Mesenchymal stem cell (in vitro differentiated cells and primary cell): ENCODE measurements at regions not wholly inside any gene's neighbourhood (a gene's known extent, or its start where the extent isn't known, plus 50 kb on each side); places are given as distances from the start of the nearest gene placed in this dataset.

Source experiments
- DNase-seq: peaks from one replicate; pipeline ENCODE4 v3.0.0-alpha.2; 2013
- H2AFZ ChIP-seq: one replicate; pipeline ENCODE4 v1.6.1; 2013; ENCODE audit warnings: low read depth, mild to moderate bottlenecking, control low read depth, inconsistent platforms, low read length, moderate library complexity
- H2AK5ac ChIP-seq: 2 replicates; pipeline ENCODE4 v1.6.1; 2013; ENCODE audit warnings: low read length, moderate library complexity, mild to moderate bottlenecking, inconsistent platforms; ENCODE audit not compliant: severe bottlenecking
- H2BK120ac ChIP-seq: one replicate; pipeline ENCODE4 v1.6.1; 2013; ENCODE audit warnings: low read depth, mild to moderate bottlenecking, inconsistent platforms, low read length, moderate library complexity
- H2BK12ac ChIP-seq, 2 experiments: one replicate each; pipeline ENCODE4 v1.6.1; 2013; ENCODE audit warnings: inconsistent platforms in 2 of 2, low read length in 2 of 2, mild to moderate bottlenecking in 2 of 2, moderate library complexity in 2 of 2, control low read depth in 1 of 2
- H2BK15ac ChIP-seq: one replicate; pipeline ENCODE4 v1.6.1; 2013; ENCODE audit warnings: mild to moderate bottlenecking, low read depth, inconsistent platforms; ENCODE audit not compliant: poor library complexity, severe bottlenecking
- H2BK5ac ChIP-seq: 2 replicates; pipeline ENCODE4 v1.6.1; 2013; ENCODE audit warnings: low read depth, mild to moderate bottlenecking, low read length, control low read depth, inconsistent platforms; ENCODE audit not compliant: poor library complexity, severe bottlenecking
- H3K14ac ChIP-seq, 2 experiments: one replicate each; pipeline ENCODE4 v1.6.1; 2013; ENCODE audit warnings: inconsistent platforms in 2 of 2, low read length in 2 of 2, control low read depth in 1 of 2, mild to moderate bottlenecking in 1 of 2, moderate library complexity in 1 of 2
- H3K18ac ChIP-seq, 2 experiments: one replicate each; pipeline ENCODE4 v1.6.1; 2013; ENCODE audit warnings: inconsistent platforms in 2 of 2, low read length in 2 of 2, control low read depth in 1 of 2, low read depth in 1 of 2, mild to moderate bottlenecking in 1 of 2
- H3K23ac ChIP-seq, 2 experiments: one replicate each; pipeline ENCODE4 v1.6.1; 2013; ENCODE audit warnings: inconsistent platforms in 2 of 2, low read length in 2 of 2, mild to moderate bottlenecking in 2 of 2, moderate library complexity in 2 of 2, control low read depth in 1 of 2
- H3K27ac ChIP-seq: 2 replicates; pipeline ENCODE4 v1.5.1; 2013; ENCODE audit warnings: mild to moderate bottlenecking, moderate library complexity, low read length, control low read depth, inconsistent platforms; ENCODE audit not compliant: poor library complexity, severe bottlenecking
- H3K27me3 ChIP-seq, 2 experiments: 2 replicates each; pipeline versions ENCODE4 v1.6.1 to v1.7.0; 2013; ENCODE audit warnings: low read length in 2 of 2, mild to moderate bottlenecking in 2 of 2, moderate library complexity in 2 of 2, control low read depth in 1 of 2, inconsistent platforms in 1 of 2; ENCODE audit not compliant: control insufficient read depth in 1 of 2, insufficient read depth in 1 of 2
- H3K36me3 ChIP-seq, 2 experiments: 2 replicates each; pipeline versions ENCODE4 v1.6.1 to v1.7.0; 2013; ENCODE audit warnings: low read length in 2 of 2, control low read depth in 1 of 2, inconsistent platforms in 1 of 2, low read depth in 1 of 2, mild to moderate bottlenecking in 1 of 2; ENCODE audit not compliant: insufficient read depth in 2 of 2, control insufficient read depth in 1 of 2
- H3K4ac ChIP-seq, 2 experiments: one replicate each; pipeline ENCODE4 v1.6.1; 2013; ENCODE audit warnings: inconsistent platforms in 2 of 2, low read length in 2 of 2, mild to moderate bottlenecking in 2 of 2, moderate library complexity in 2 of 2, control low read depth in 1 of 2, low read depth in 1 of 2
- H3K4me1 ChIP-seq: 2 replicates; pipeline ENCODE4 v1.6.1; 2013; ENCODE audit warnings: low read depth, low read length, control low read depth; ENCODE audit not compliant: control insufficient read depth, insufficient read depth
- H3K4me2 ChIP-seq: 2 replicates; pipeline ENCODE4 v1.6.1; 2013; ENCODE audit warnings: low read length, mild to moderate bottlenecking, inconsistent platforms; ENCODE audit not compliant: poor library complexity, severe bottlenecking
- H3K4me3 ChIP-seq, 2 experiments: 2 replicates each; pipeline versions ENCODE4 v1.5.1 to v1.7.0; 2013; ENCODE audit warnings: low read length in 2 of 2, mild to moderate bottlenecking in 2 of 2, control low read depth in 1 of 2, low read depth in 1 of 2; ENCODE audit not compliant: insufficient read depth in 1 of 2
- H3K79me1 ChIP-seq: replicated peaks from 2 replicates; pipeline ENCODE4 v1.6.1; 2013; ENCODE audit warnings: mild to moderate bottlenecking, control low read depth, low read length, inconsistent platforms; ENCODE audit not compliant: poor library complexity, severe bottlenecking
- H3K9ac ChIP-seq: 2 replicates; pipeline ENCODE4 v1.7.0; 2013; ENCODE audit warnings: mild to moderate bottlenecking, low read length, moderate library complexity
- H3K9me3 ChIP-seq: 2 replicates; pipeline ENCODE4 v1.7.0; 2013; ENCODE audit warnings: mild to moderate bottlenecking, low read length; ENCODE audit not compliant: control insufficient read depth
- H4K8ac ChIP-seq: one replicate; pipeline ENCODE4 v1.6.1; 2013; ENCODE audit warnings: inconsistent platforms, mild to moderate bottlenecking, low read length, moderate library complexity
- H4K91ac ChIP-seq: one replicate; pipeline ENCODE4 v1.6.1; 2013; ENCODE audit warnings: mild to moderate bottlenecking, low read length, inconsistent platforms
- WGBS: methylation state at CpG from one replicate; pipeline ENCODE4 v1.1.7; 2013; ENCODE audit warnings: mixed read lengths; 5-methylcytosine and 5-hydroxymethylcytosine counted together

DNA sequence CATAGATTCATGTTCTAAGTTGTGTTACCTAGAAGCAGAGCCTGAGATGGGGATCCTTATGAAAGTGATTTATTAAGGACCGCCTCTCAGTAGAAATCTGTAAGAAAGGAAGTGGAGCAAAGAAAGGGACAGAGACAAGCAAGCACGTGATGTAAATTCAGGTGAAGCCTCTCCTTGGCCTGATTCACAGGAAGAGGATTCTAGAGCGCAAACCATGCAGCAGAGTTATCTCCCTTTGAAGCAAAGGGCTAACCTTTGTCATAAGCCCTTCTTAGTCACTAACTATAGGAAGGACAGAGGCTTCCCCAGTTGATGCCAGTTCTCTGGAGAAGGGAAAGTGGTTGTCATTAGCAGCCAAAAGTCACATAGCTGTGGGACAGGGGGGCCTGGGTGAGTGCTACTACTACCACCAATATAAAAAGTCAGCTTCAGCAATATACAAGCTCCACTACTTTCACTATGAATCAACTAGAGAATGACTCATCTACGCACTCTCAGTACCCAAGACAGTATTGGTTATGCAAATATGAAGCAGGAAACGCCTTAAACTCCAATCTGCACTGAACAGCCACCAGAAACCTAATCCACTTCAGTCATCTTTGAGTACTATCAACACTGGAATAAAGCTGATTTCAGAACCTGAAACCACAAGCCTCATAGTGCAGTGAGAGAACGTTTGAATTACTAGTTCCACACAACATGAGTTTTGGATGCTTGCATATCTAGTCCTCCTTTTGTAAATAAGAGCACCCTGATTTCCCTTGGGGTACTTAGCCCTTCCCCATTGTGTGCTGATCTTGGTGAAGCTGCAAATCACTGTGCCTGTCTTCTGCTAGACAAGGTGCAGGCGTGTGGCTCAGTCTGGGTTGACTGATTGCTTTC, 162.7 kb downstream of the ZNF608 start:
- Histone ChIP-seq H3K27ac (no peak overlapping the region), H3K23ac (no peak overlapping the region), H2BK120ac (no peak overlapping the region), H3K14ac (peak overlapping the region in 1 of 2 experiments; percentile 33), H2AK5ac (peak overlapping the region; percentile 83), H3K18ac (peak overlapping the region in 1 of 2 experiments; percentile 75), H3K79me1 (no peaks in the 10 kb centered on the region), H2BK5ac (no peak overlapping the region), H4K91ac (no peak overlapping the region), H3K4me1 (peaks cover 7% of the 10 kb centered on the region), H3K4me2 (no peak overlapping the region), H2AFZ (no peak overlapping the region), H3K4ac (peak overlapping the region; percentile 10 to 52), H2BK15ac (no peak overlapping the region), H3K9me3 (peaks cover 5% of the 10 kb centered on the region), H3K9ac (no peak overlapping the region), H3K4me3 (no peak overlapping the region), H2BK12ac (peak overlapping the region; percentile 21 to 32), H3K36me3 (no peaks in the 10 kb centered on the region), H4K8ac (peak overlapping the region; percentile 36), H3K27me3 (no peaks in the 10 kb centered on the region)
- DNase-seq = peak; percentile 87
- 43% methylated on average over 7 of the region's 7 CpGs for WGBS

DNA sequence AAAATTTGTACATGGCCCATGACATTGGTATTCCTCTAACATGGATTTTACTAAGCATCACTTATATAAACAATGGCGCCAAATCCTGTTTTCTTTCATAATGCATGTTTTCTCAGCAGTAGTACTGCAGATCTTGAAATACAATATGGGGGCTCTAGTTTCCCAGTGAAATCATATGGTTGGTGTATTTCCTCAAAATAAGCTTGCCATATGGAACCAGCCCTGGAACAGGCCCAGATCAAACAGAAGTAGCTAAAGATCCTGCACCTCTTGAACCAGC, 163.9 kb downstream of the ZNF608 start:
- no peak overlapping the region for H2BK15ac ChIP-seq

DNA sequence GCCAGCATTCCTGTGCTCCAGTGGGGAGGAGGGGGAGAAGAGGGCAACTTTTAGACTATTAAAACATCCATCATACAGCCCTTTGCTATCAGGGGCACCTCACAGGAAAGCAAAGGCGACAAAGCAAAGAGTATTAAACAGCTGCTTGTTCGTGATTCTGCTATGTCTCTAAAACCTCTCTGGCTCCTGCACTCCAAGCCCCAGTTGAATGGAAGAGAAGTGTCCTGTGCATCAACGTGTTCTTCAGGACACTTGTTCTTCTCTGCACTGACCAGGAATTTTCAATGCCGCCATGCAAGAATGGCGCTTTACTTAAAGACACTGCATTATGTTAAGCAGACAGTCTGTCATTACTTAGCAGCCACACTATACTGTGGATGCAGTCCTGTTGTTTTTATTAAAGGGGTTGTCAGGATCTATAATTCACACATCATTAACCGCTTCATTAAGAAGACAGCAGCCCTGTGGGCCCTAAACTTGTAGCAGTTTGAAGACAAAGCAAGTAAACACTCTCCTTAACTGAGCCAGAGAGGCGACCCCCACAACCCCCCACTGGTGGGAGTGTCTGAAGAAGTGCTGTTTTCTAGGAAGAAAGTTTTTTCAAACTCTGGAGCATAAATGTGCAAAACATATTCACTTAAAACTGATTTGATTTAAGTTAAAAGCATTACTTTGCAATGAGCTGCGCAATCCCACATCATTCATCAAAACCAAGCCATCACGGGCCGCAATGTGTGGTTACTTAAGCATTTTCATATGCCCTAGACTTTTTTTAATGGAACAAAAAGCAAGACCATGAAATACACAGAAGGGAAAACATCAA, 164.5 kb downstream of the ZNF608 start:
- H3K27ac ChIP-seq = peak overlapping the region; percentile 51
- H3K36me3 ChIP-seq = no peaks in the 10 kb centered on the region
- H4K91ac ChIP-seq = no peak overlapping the region
- H3K4me1 ChIP-seq = peaks cover 7% of the 10 kb centered on the region
- H2BK5ac ChIP-seq = no peak overlapping the region
- no peak overlapping the region for H2AK5ac ChIP-seq
- H4K8ac ChIP-seq = no peak overlapping the region
- H3K23ac ChIP-seq = no peak overlapping the region
- H3K27me3 ChIP-seq = no peaks in the 10 kb centered on the region
- WGBS = 67% methylated on average over 7 of the region's 10 CpGs
- H2BK120ac ChIP-seq = no peak overlapping the region
- no peak for DNase-seq
- H2AFZ ChIP-seq = no peak overlapping the region
- H3K4me2 ChIP-seq = no peak overlapping the region
- H3K79me1 ChIP-seq = no peaks in the 10 kb centered on the region
- H3K18ac ChIP-seq = no peak overlapping the region
- no peak overlapping the region for H2BK15ac ChIP-seq
- no peak overlapping the region for H3K14ac ChIP-seq
- no peak overlapping the region for H3K4me3 ChIP-seq
- peaks cover 5% of the 10 kb centered on the region for H3K9me3 ChIP-seq
- H2BK12ac ChIP-seq = no peak overlapping the region
- no peak overlapping the region for H3K4ac ChIP-seq
- H3K9ac ChIP-seq = no peak overlapping the region

More for the DNA sequence above, 163.9 kb downstream of the ZNF608 start:
- H2BK5ac ChIP-seq = no peak overlapping the region
- H3K79me1 ChIP-seq = no peaks in the 10 kb centered on the region
- peaks cover 5% of the 10 kb centered on the region for H3K9me3 ChIP-seq
- no peak overlapping the region for H2BK120ac ChIP-seq
- no peak overlapping the region for H3K4me2 ChIP-seq
- no peak overlapping the region for H4K8ac ChIP-seq
- no peak overlapping the region for H3K18ac ChIP-seq
- H3K4ac ChIP-seq = no peak overlapping the region
- H3K27me3 ChIP-seq = no peaks in the 10 kb centered on the region
- no peak overlapping the region for H2AK5ac ChIP-seq
- H3K36me3 ChIP-seq = no peaks in the 10 kb centered on the region
- H3K9ac ChIP-seq = no peak overlapping the region
- no peak overlapping the region for H2BK12ac ChIP-seq
- no CpG with 5 or more reads among the region's 1 CpG for WGBS
- H2AFZ ChIP-seq = no peak overlapping the region
- no peak overlapping the region for H3K23ac ChIP-seq
- H3K14ac ChIP-seq = no peak overlapping the region
- H3K4me3 ChIP-seq = no peak overlapping the region
- no peak overlapping the region for H3K27ac ChIP-seq
- peaks cover 7% of the 10 kb centered on the region for H3K4me1 ChIP-seq
- no peak for DNase-seq
- no peak overlapping the region for H4K91ac ChIP-seq
